K562 (cell line): ENCODE measurements at regions not wholly inside any gene's neighbourhood (a gene's known extent, or its start where the extent isn't known, plus 50 kb on each side); places are given as distances from the start of the nearest gene placed in this dataset.

Source experiments
- ATAC-seq: fragments of 200-7000 bp; cut with Tn5 transposase; 3 replicates; pipeline ENCODE4 v1.9.1; 2020; ENCODE audit warnings: moderate library complexity
- BruUV-seq: library from RNA; stranded (reverse); fragments of 400-500 nt; replicated peaks from 2 replicates; lab custom pipeline; 2021; lab: Mats Ljungman, UMichigan
- CTCF ChIA-PET: fragments of 300-600 bp; formaldehyde crosslinking; extraction: SDS; loops from one replicate; lab custom pipeline; 2021; ENCODE audit warnings: low intra/inter-chr PET ratio; lab: Yijun Ruan, JAX
- POLR2A ChIA-PET: fragments of 300-600, 350-650 bp; sonication (Branson Sonifier 250); formaldehyde crosslinking; extraction: SDS; loops from one replicate; lab custom pipeline; 2021; ENCODE audit warnings: antibody characterized with exemption, inconsistent platforms; lab: Yijun Ruan, JAX
- DNase-seq, 4 experiments: peaks; one replicate each; pipeline versions ENCODE4 v3.0.0 to v3.0.0-alpha.2; 2011 to 2018; ENCODE audit warnings: low spot score in 3 of 4, mixed read lengths in 3 of 4; ENCODE audit errors: extremely low read depth in 1 of 4
- FAIRE-seq: peaks from 2 replicates; lab custom pipeline; 2011; peaks lifted over from hg19 to GRCh38; lab: Jason Lieb, UNC
- H2AFZ ChIP-seq: 2 replicates; pipeline ENCODE4 v1.6.0; 2011; ENCODE audit warnings: low read depth, low read length, control low read depth, inconsistent platforms
- H3K27ac ChIP-seq: fragments of 200-600 bp; 3 replicates; pipeline ENCODE4 v1.8.0; 2011; ENCODE audit warnings: low read depth, mild to moderate bottlenecking, control low read depth, inconsistent platforms, low read length, moderate library complexity, mixed read lengths; ENCODE audit errors: extremely low read depth
- H3K27me3 ChIP-seq, 2 experiments: fragments of 300-600 bp in 1 of 2; 2 replicates in 1 of 2; 3 replicates in 1 of 2; pipeline versions ENCODE4 v1.6.0 to v1.8.0; 2011; ENCODE audit warnings: inconsistent platforms in 2 of 2, low read length in 2 of 2, mild to moderate bottlenecking in 1 of 2, mixed read lengths in 1 of 2, moderate library complexity in 1 of 2; ENCODE audit not compliant: control insufficient read depth in 2 of 2, insufficient read depth in 2 of 2
- H3K36me3 ChIP-seq: fragments of 300-600 bp; 3 replicates; pipeline ENCODE4 v1.8.0; 2011; ENCODE audit warnings: mild to moderate bottlenecking, low read length, inconsistent platforms; ENCODE audit not compliant: control insufficient read depth, insufficient read depth
- H3K4me1 ChIP-seq, 2 experiments: fragments of 200-600 bp in 1 of 2; replicated peaks in 1 of 2; 2 replicates in 1 of 2; 3 replicates in 1 of 2; pipeline versions ENCODE4 v1.5.1 to v1.8.0; 2011; ENCODE audit warnings: inconsistent platforms in 2 of 2, low read length in 2 of 2, mild to moderate bottlenecking in 1 of 2, mixed read lengths in 1 of 2, moderate library complexity in 1 of 2; ENCODE audit not compliant: control insufficient read depth in 2 of 2, insufficient read depth in 2 of 2
- H3K4me2 ChIP-seq: 2 replicates; pipeline ENCODE4 v1.6.1; 2011; ENCODE audit warnings: low read length, control low read depth, inconsistent platforms, mixed read lengths; ENCODE audit not compliant: insufficient read depth
- H3K4me3 ChIP-seq: fragments of 200-600 bp; sonication (generic), shearing (Covaris generic); 2 replicates; pipeline ENCODE4 v1.5.1; 2016; ENCODE audit warnings: control low read depth, inconsistent platforms
- H3K79me2 ChIP-seq: fragments of 200-600 bp; 3 replicates; pipeline ENCODE4 v1.8.0; 2011; ENCODE audit warnings: low read length, inconsistent platforms; ENCODE audit not compliant: control insufficient read depth, insufficient read depth
- H3K9ac ChIP-seq, 2 experiments: 2 replicates each; pipeline versions ENCODE4 v1.6.0 to v1.6.1; 2011; ENCODE audit warnings: low read depth in 2 of 2, low read length in 2 of 2, control low read depth in 1 of 2, inconsistent platforms in 1 of 2, mild to moderate bottlenecking in 1 of 2, mixed read lengths in 1 of 2; ENCODE audit not compliant: insufficient read depth in 1 of 2
- H3K9me1 ChIP-seq: one replicate; pipeline ENCODE4 v1.6.0; 2011; ENCODE audit warnings: inconsistent platforms, mild to moderate bottlenecking, low read length, moderate library complexity; ENCODE audit not compliant: control insufficient read depth, insufficient read depth
- H3K9me3 ChIP-seq: replicated peaks from 2 replicates; pipeline ENCODE4 v1.5.1; 2011; ENCODE audit warnings: low read depth, low read length, inconsistent platforms; ENCODE audit not compliant: control insufficient read depth, insufficient read depth
- H4K20me1 ChIP-seq: replicated peaks from 2 replicates; pipeline ENCODE4 v1.6.1; 2011; ENCODE audit warnings: low read length, inconsistent platforms, mixed read lengths; ENCODE audit not compliant: control insufficient read depth, insufficient read depth
- CBX3 ChIP-seq, 2 experiments: IDR thresholded peaks; 1 replicate in 1 of 2; 2 replicates in 1 of 2; pipeline ENCODE4 v1.6.1; 2012; ENCODE audit warnings: inconsistent platforms in 2 of 2, low read length in 2 of 2, borderline replicate concordance in 1 of 2, control low read depth in 1 of 2
- CEBPG ChIP-seq, 3 experiments: fragments of 200-800 bp in 1 of 3; sonication (Bioruptor generic) in 1 of 3; sonication (generic) in 1 of 3; formaldehyde crosslinking in 1 of 3; IDR thresholded peaks in 2 of 3; conservative IDR thresholded peaks in 1 of 3; 2 replicates each; pipeline versions ENCODE4 v1.6.1 to v1.8.0; 2016 to 2022; ENCODE audit warnings: missing compliant biosample characterization in 2 of 3, missing genetic modification characterization in 2 of 3, mild to moderate bottlenecking in 1 of 3, missing genetic modification reagents in 1 of 3
- ELF4 ChIP-seq: fragments of 450-650 bp; formaldehyde crosslinking; IDR thresholded peaks from 2 replicates; pipeline ENCODE4 v1.4.0; 2022; ENCODE audit warnings: missing genetic modification characterization
- GABPA ChIP-seq: fragments of 200-800 bp; sonication (Bioruptor generic); conservative IDR thresholded peaks from 2 replicates; pipeline ENCODE4 v1.6.1; 2016; ENCODE audit warnings: low read depth, missing genetic modification characterization, missing compliant biosample characterization
- ILK ChIP-seq: fragments of 450-650 bp; IDR thresholded peaks from 2 replicates; pipeline ENCODE4 v1.6.1; 2016; ENCODE audit warnings: missing genetic modification characterization, low read depth, mild to moderate bottlenecking, missing compliant biosample characterization, moderate library complexity, borderline replicate concordance
- MTA1 ChIP-seq: fragments of 450-650 bp; IDR thresholded peaks from 2 replicates; pipeline ENCODE4 v1.6.1; 2017; ENCODE audit warnings: borderline replicate concordance
- NELFE ChIP-seq: IDR thresholded peaks from 2 replicates; pipeline ENCODE4 v1.6.1; 2011; ENCODE audit warnings: mild to moderate bottlenecking; ENCODE audit not compliant: insufficient read depth, insufficient read length
- PTRF ChIP-seq: fragments of 450-650 bp; IDR thresholded peaks from 2 replicates; pipeline ENCODE4 v1.6.1; 2016; ENCODE audit warnings: mild to moderate bottlenecking, missing genetic modification characterization, missing compliant biosample characterization
- STAT5B ChIP-seq: fragments of 250-450 bp; sonication (Bioruptor Pico); IDR thresholded peaks from 2 replicates; pipeline ENCODE4 v1.8.0; 2021; ENCODE audit warnings: mild to moderate bottlenecking, inconsistent platforms
- U2AF1 ChIP-seq: fragments of 200-400 bp; formaldehyde crosslinking; optimal IDR thresholded peaks from 2 replicates; pipeline ENCODE3; 2017; ENCODE audit warnings: mild to moderate bottlenecking, low read depth, low read length, moderate library complexity
- ZBTB1 ChIP-seq: sonication (generic); formaldehyde crosslinking; IDR thresholded peaks from 2 replicates; pipeline ENCODE4 v1.8.1; 2023; ENCODE audit warnings: missing genetic modification reagents, low read depth, mild to moderate bottlenecking, borderline replicate concordance
- ZNF146 ChIP-seq: IDR thresholded peaks from one replicate; pipeline ENCODE4 v1.6.1; 2018; ENCODE audit warnings: missing compliant biosample characterization; ENCODE audit not compliant: unreplicated experiment
- ZNF589 ChIP-seq: fragments of 200-800 bp; sonication (Bioruptor generic); IDR thresholded peaks from 2 replicates; pipeline ENCODE4 v1.6.1; 2016; ENCODE audit warnings: low read depth, missing genetic modification characterization, missing compliant biosample characterization
- WGBS: fragments of 100-300 bp; shearing (Covaris generic); methylation state at CpG from one replicate; pipeline ENCODE4 v1.1.6; 2016; ENCODE audit warnings: low coverage, mixed read lengths; ENCODE audit not compliant: insufficient coverage; ENCODE audit errors: missing lambda C conversion rate; 5-methylcytosine and 5-hydroxymethylcytosine counted together
- in situ Hi-C: fragments of 300-500 bp; cut with MboI; formaldehyde crosslinking; loops from 4 replicates; pipeline ENCODE4 v1.15.0; 2018; ENCODE audit warnings: inconsistent platforms, mixed read lengths
- intact Hi-C: fragments of 100-400 bp; cut with micrococcal nuclease; formaldehyde crosslinking; loops from 2 replicates; pipeline ENCODE4 v1.14.2; 2022
- TF ChIP-seq, protein P1 (sequence below), 3 experiments: IDR thresholded peaks in 2 of 3; conservative IDR thresholded peaks in 1 of 3; 2 replicates each; pipeline ENCODE4 v1.5.1; 2011 to 2012; ENCODE audit warnings: low read length in 3 of 3, mild to moderate bottlenecking in 3 of 3, control low read depth in 2 of 3, improper control_type of control experiment in 1 of 3, inconsistent platforms in 1 of 3, low read depth in 1 of 3, mixed read lengths in 1 of 3, moderate library complexity in 1 of 3; ENCODE audit not compliant: insufficient read depth in 2 of 3
- TF ChIP-seq, protein P2 (sequence below): fragments of 250-450 bp; sonication (Bioruptor Pico); IDR thresholded peaks from 2 replicates; pipeline ENCODE4 v1.5.0; 2021; ENCODE audit warnings: mild to moderate bottlenecking, moderate library complexity

DNA sequence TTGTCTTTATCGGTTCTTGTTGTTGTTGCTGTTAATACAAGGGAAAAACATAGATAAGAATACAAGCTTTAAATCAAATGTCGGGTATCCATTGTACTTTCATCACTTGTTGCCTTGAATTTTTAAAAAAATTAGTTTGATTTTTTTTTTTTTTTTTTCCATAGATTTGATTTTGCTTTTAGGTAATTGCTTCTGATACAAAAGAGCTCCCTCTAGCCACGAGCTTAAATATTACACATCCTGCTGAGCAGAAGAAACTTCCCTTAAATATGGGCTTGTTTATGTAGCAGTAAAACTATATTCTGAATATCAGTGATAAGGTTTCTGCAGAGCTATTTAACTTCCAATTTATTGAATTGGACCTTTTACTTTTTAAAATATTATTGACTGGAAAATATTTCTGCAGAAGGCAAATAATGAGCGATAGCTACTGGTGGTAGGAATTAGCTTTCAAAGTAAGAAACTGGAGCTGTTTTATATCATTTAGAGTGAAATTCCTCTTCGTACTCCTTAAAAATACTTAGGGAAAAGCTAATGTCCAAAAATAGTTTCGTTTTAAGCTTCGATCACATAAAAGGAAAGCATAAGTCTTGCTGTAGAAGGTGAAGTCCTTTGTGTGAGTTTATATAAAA is 216.9 kb downstream of the POLR1F start:
- FAIRE-seq (no peak), DNase-seq (peak in 3 of 4 experiments; percentile 5 to 9 (median 7)), ATAC-seq (no peak)
- H3K9me3 ChIP-seq = peaks cover 7% of the 10 kb centered on the region
- 3% methylated on average over 7 of the region's 7 CpGs for WGBS
- ChIA-PET POLR2A (no interaction called here), CTCF (no interaction called here)
- no peak overlapping the region for H3K27ac ChIP-seq
- TF ChIP-seq GABPA = peak; percentile 32; the same call in 1 of the 2 replicates
- no peak for TF ChIP-seq CEBPG (CRISPR knock-in tag; IDR thresholded peaks at IDR 0.05)
- no peak for TF ChIP-seq CEBPG (tag; conservative IDR thresholded peaks at IDR 0.05 in 1 of 2, IDR thresholded peaks at IDR 0.05 in 1 of 2)
- no peak for TF ChIP-seq CBX3 (IDR thresholded peaks at IDR 0.05; ENCODE audit: borderline replicate concordance in 1 of 2, low read length in 2 of 2)
- no peak for TF ChIP-seq ZNF589
- TF ChIP-seq, protein P1, sequence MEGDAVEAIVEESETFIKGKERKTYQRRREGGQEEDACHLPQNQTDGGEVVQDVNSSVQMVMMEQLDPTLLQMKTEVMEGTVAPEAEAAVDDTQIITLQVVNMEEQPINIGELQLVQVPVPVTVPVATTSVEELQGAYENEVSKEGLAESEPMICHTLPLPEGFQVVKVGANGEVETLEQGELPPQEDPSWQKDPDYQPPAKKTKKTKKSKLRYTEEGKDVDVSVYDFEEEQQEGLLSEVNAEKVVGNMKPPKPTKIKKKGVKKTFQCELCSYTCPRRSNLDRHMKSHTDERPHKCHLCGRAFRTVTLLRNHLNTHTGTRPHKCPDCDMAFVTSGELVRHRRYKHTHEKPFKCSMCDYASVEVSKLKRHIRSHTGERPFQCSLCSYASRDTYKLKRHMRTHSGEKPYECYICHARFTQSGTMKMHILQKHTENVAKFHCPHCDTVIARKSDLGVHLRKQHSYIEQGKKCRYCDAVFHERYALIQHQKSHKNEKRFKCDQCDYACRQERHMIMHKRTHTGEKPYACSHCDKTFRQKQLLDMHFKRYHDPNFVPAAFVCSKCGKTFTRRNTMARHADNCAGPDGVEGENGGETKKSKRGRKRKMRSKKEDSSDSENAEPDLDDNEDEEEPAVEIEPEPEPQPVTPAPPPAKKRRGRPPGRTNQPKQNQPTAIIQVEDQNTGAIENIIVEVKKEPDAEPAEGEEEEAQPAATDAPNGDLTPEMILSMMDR (IDR thresholded peaks at IDR 0.05 in 2 of 3, conservative IDR thresholded peaks at IDR 0.05 in 1 of 3; ENCODE audit: insufficient read depth in 2 of 3, low read depth in 1 of 3, low read length in 3 of 3) = peak in 1 of 3 experiments; percentile 31; a peak in 2 of 6 replicates
- no peak for TF ChIP-seq STAT5B (CRISPR knock-in tag)
- TF ChIP-seq ZBTB1 = no peak
- no peak for TF ChIP-seq PTRF
- no peak for TF ChIP-seq ELF4 (CRISPR knock-in tag)
- TF ChIP-seq ZNF146 (CRISPR knock-in tag) = no peak
- no peak for TF ChIP-seq U2AF1
- TF ChIP-seq, protein P2, sequence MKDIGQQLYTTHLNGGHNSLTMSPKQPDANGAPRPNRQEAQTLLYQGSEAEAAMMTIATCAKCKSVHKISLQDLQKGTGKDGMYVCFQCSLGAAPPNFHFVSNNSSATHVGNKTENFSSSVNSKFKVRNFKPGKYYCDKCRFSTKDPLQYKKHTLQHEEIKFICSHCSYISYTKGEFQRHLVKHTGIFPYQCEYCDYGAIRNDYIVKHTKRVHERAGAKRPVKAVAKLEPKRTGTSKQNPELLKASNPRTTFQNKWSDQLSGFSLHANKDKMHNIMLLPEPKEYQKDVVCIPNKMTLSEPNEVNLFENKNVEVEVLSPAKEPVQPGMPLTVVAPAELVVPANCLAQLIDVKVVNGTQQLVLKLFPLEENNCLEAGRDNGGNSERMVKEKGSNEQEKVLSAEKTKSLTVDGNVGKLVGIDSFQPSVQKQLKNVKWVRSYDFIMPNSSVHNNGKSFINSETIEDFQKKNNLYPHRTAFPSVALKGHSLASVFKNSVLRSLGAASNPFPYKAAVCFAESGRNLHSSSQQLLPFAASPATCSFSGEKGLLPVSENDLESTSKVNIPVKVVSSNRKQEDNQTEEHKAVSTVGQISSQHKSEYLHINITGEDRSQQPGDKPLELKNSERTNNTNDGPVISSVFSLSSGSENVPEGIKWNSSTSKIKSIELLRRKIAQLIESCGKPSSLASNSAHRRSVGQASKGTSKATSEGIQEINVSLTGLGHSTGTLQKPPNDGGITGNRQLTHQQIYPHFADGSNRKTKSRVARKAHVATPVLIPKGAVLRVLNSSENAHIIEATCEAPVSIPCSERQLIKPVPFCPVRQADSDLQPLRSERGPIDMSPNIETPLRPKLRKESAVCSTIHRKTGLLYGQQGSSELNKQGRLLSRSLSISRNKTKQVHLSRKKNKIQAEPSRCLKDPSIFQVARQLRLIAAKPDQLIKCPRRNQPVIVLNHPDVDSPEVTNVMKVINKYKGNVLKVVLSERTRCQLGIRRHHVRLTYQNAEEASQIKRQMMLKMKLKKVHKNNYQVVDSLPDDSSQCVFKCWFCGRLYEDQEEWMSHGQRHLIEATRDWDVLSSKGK (CRISPR knock-in tag) = no peak
- no peak for TF ChIP-seq ILK (tag)
- no peak for TF ChIP-seq NELFE
- TF ChIP-seq MTA1 = no peak
- H3K79me2 ChIP-seq = no peaks in the 10 kb centered on the region
- H3K36me3 ChIP-seq = no peaks in the 10 kb centered on the region
- H3K27me3 ChIP-seq = no peaks in the 10 kb centered on the region
- H3K4me1 ChIP-seq = no peaks in the 10 kb centered on the region
- H3K9ac ChIP-seq = no peak overlapping the region
- no peaks in the 10 kb centered on the region for H4K20me1 ChIP-seq
- no peak overlapping the region for H3K4me3 ChIP-seq
- in situ Hi-C loops (no loop called here), intact Hi-C loops (no loop called here)
- H2AFZ ChIP-seq = no peak overlapping the region
- no peaks in the 10 kb centered on the region for H3K9me1 ChIP-seq
- H3K4me2 ChIP-seq = no peak overlapping the region
- BruUV-seq = no TSS peak
